PC-9 (cell line): ENCODE measurements at regions not wholly inside any gene's neighbourhood (a gene's known extent, or its start where the extent isn't known, plus 50 kb on each side); places are given as distances from the start of the nearest gene placed in this dataset.

ENCODE experiments used
- BruUV-seq: library from RNA; stranded (reverse); fragments of 400-500 nt; replicated peaks from 2 replicates; lab custom pipeline; 2021; lab: Mats Ljungman, UMichigan
- CTCF ChIA-PET: fragments of 300-600 bp; sonication (Branson Sonifier 250); formaldehyde crosslinking; loops from one replicate; lab custom pipeline; 2022; ENCODE audit warnings: antibody characterized with exemption; lab: Charles Lee
- POLR2A ChIA-PET: fragments of 300-600 bp; sonication (Branson Sonifier 250); formaldehyde crosslinking; loops from one replicate; lab custom pipeline; 2022; ENCODE audit warnings: antibody characterized with exemption; ENCODE audit not compliant: unreplicated experiment; lab: Charles Lee
- DNase-seq, 2 experiments: peaks; one replicate each; pipeline versions ENCODE4 v3.0.0 to v3.0.0-alpha.2; 2015 to 2022; ENCODE audit warnings: mixed read lengths in 1 of 2
- H2AFZ ChIP-seq: fragments of 200-600 bp; sonication (generic); 2 replicates; pipeline ENCODE4 v1.8.1; 2017; ENCODE audit warnings: antibody characterized with exemption
- H3F3A ChIP-seq: fragments of 200-600 bp; sonication (generic); 2 replicates; pipeline ENCODE4 v1.8.1; 2017; ENCODE audit warnings: antibody characterized with exemption, mild to moderate bottlenecking, low read depth; ENCODE audit not compliant: insufficient read depth
- H3K27ac ChIP-seq: fragments of 200-600 bp; sonication (generic); 2 replicates; pipeline ENCODE4 v1.6.1; 2016; ENCODE audit warnings: mixed run types
- H3K27me3 ChIP-seq: fragments of 200-600 bp; sonication (generic); 2 replicates; pipeline ENCODE4 v1.6.1; 2016; ENCODE audit warnings: low read depth, mixed run types; ENCODE audit not compliant: insufficient read depth
- H3K36me3 ChIP-seq: fragments of 200-600 bp; sonication (generic); 2 replicates; pipeline ENCODE4 v1.6.1; 2016; ENCODE audit warnings: low read depth, mixed run types
- H3K4me1 ChIP-seq: fragments of 200-600 bp; sonication (generic); replicated peaks from 2 replicates; pipeline ENCODE4 v1.6.1; 2016; ENCODE audit warnings: mixed run types; ENCODE audit not compliant: insufficient read depth
- H3K4me2 ChIP-seq: fragments of 200-600 bp; sonication (generic); 2 replicates; pipeline ENCODE4 v1.6.1; 2017; ENCODE audit warnings: mixed run types
- H3K4me3 ChIP-seq: fragments of 200-600 bp; sonication (generic); 2 replicates; pipeline ENCODE4 v1.6.1; 2016; ENCODE audit warnings: mixed run types
- H3K79me2 ChIP-seq: fragments of 200-600 bp; sonication (generic); 2 replicates; pipeline ENCODE4 v1.6.1; 2017; ENCODE audit warnings: low read depth, mixed run types
- H3K9me2 ChIP-seq: fragments of 200-600 bp; sonication (generic); 2 replicates; pipeline ENCODE4 v1.8.1; 2017; ENCODE audit warnings: mild to moderate bottlenecking; ENCODE audit not compliant: insufficient read depth
- H3K9me3 ChIP-seq: fragments of 200-600 bp; sonication (generic); 2 replicates; pipeline ENCODE4 v1.8.1; 2016; ENCODE audit warnings: low read depth; ENCODE audit not compliant: insufficient read depth
- H4K20me1 ChIP-seq: fragments of 200-600 bp; sonication (generic); 2 replicates; pipeline ENCODE4 v1.8.1; 2017; ENCODE audit not compliant: insufficient read depth
- CTCF ChIP-seq: fragments of 200-600 bp; sonication (generic); conservative IDR thresholded peaks from 2 replicates; pipeline ENCODE4 v1.6.1; 2017; ENCODE audit warnings: mixed run types, antibody characterized with exemption, mild to moderate bottlenecking, moderate library complexity
- EZH2 ChIP-seq: fragments of 200-600 bp; sonication (generic); IDR thresholded peaks from 2 replicates; pipeline ENCODE4 v1.8.0; 2017; ENCODE audit warnings: antibody characterized with exemption, low read depth
- intact Hi-C: fragments of 100-400 bp; cut with micrococcal nuclease; formaldehyde crosslinking; loops from one replicate; pipeline ENCODE4 v1.10.0; 2022; ENCODE audit not compliant: unreplicated experiment

- intact Hi-C loops, result no loop called here
- Histone ChIP-seq H2AFZ (no peak overlapping the region), H3K27me3 (peaks cover 98% of the 10 kb centered on the region), H3K4me1 (no peaks in the 10 kb centered on the region), H3K4me2 (no peak overlapping the region), H3K36me3 (no peaks in the 10 kb centered on the region), H3K79me2 (no peaks in the 10 kb centered on the region), H3F3A (no peaks in the 10 kb centered on the region), H3K9me3 (no peaks in the 10 kb centered on the region), H4K20me1 (no peaks in the 10 kb centered on the region; the same call in 1 of the 2 replicates), H3K9me2 (no peaks in the 10 kb centered on the region), H3K4me3 (no peak overlapping the region), H3K27ac (no peak overlapping the region)
- TF ChIP-seq EZH2, result no peak; the same call in 1 of the 2 replicates
- no peak for TF ChIP-seq CTCF
- POLR2A ChIA-PET, result no interaction called here
- CTCF ChIA-PET, result no interaction called here
- no TSS peak for BruUV-seq
- no peak for DNase-seq
Observed at GRCh38 chr22:49011379-49011768, 816.3 kb downstream of the BRD1 start.

DNA sequence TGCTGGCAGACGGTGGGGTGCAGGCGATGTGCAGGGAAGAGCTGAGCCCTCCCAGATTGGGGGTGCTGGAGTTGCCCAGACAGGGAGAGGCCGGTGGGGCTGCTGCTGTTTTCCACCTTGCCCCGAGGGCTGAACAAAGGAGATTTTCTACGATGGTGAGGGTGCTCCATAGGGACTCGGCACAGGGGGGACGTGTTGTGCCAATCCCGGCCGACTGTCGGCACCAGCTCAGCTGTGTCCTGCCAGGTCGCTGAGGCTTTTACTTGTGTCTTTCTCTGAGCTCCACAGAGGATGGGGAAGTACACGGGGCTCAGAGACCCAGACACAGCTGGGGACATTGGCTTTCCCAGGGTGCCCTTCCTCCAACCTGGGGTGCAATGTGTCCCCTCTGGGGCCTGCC, 816.8 kb downstream of the BRD1 start:
- H2AFZ ChIP-seq, result no peak overlapping the region
- H3K4me3 ChIP-seq, result no peak overlapping the region
- no peaks in the 10 kb centered on the region for H3F3A ChIP-seq
- intact Hi-C loops, result no loop called here
- POLR2A ChIA-PET, result no interaction called here
- H3K36me3 ChIP-seq, result no peaks in the 10 kb centered on the region
- no peak overlapping the region for H3K4me2 ChIP-seq
- TF ChIP-seq EZH2, result no peak; the same call in none of the 2 replicates
- TF ChIP-seq CTCF, result no peak
- H3K27me3 ChIP-seq, result peaks cover 98% of the 10 kb centered on the region
- H3K79me2 ChIP-seq, result no peaks in the 10 kb centered on the region
- H3K27ac ChIP-seq, result no peak overlapping the region
- no peaks in the 10 kb centered on the region for H3K9me3 ChIP-seq
- H3K9me2 ChIP-seq, result no peaks in the 10 kb centered on the region
- CTCF ChIA-PET, result no interaction called here
- H3K4me1 ChIP-seq, result no peaks in the 10 kb centered on the region
- H4K20me1 ChIP-seq, result no peaks in the 10 kb centered on the region; the same call in 1 of the 2 replicates
- no peak for DNase-seq
- no TSS peak for BruUV-seq

GRCh38 chr22:49010070-49010863, 817.4 kb downstream of the BRD1 start:
- H3K27me3 ChIP-seq, result peaks cover 97% of the 10 kb centered on the region
- DNase-seq, result no peak
- no peak overlapping the region for H3K4me3 ChIP-seq
- TF ChIP-seq EZH2, result peak; percentile 25; the same call in 1 of the 2 replicates
- TF ChIP-seq CTCF, result no peak
- H2AFZ ChIP-seq, result no peak overlapping the region
- BruUV-seq, result no TSS peak
- H3K9me3 ChIP-seq, result no peaks in the 10 kb centered on the region
- H3K9me2 ChIP-seq, result no peaks in the 10 kb centered on the region
- no peaks in the 10 kb centered on the region for H3K4me1 ChIP-seq
- ChIA-PET CTCF (no interaction called here), POLR2A (no interaction called here)
- intact Hi-C loops, result no loop called here
- no peaks in the 10 kb centered on the region for H3K36me3 ChIP-seq
- no peak overlapping the region for H3K27ac ChIP-seq
- H3K4me2 ChIP-seq, result no peak overlapping the region
- no peaks in the 10 kb centered on the region; the same call in 1 of the 2 replicates for H4K20me1 ChIP-seq
- no peaks in the 10 kb centered on the region for H3K79me2 ChIP-seq
- H3F3A ChIP-seq, result no peaks in the 10 kb centered on the region
